ENCODE measurements at regions not wholly inside any gene's neighbourhood (a gene's known extent, or its start where the extent isn't known, plus 50 kb on each side); places are given as distances from the start of the nearest gene placed in this dataset.

GRCh38 chr14:22264759-22265158 lies 324.3 kb downstream of the DAD1 start:
- TF ChIP-seq, protein P1, sequence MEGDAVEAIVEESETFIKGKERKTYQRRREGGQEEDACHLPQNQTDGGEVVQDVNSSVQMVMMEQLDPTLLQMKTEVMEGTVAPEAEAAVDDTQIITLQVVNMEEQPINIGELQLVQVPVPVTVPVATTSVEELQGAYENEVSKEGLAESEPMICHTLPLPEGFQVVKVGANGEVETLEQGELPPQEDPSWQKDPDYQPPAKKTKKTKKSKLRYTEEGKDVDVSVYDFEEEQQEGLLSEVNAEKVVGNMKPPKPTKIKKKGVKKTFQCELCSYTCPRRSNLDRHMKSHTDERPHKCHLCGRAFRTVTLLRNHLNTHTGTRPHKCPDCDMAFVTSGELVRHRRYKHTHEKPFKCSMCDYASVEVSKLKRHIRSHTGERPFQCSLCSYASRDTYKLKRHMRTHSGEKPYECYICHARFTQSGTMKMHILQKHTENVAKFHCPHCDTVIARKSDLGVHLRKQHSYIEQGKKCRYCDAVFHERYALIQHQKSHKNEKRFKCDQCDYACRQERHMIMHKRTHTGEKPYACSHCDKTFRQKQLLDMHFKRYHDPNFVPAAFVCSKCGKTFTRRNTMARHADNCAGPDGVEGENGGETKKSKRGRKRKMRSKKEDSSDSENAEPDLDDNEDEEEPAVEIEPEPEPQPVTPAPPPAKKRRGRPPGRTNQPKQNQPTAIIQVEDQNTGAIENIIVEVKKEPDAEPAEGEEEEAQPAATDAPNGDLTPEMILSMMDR (IDR thresholded peaks at IDR 0.05), result no peak
- TF ChIP-seq EZH2 (IDR thresholded peaks at IDR 0.05; ENCODE audit: borderline replicate concordance, insufficient read depth, low read depth, low read length, poor library complexity, severe bottlenecking), result no peak
